ENCODE measurements at regions not wholly inside any gene's neighbourhood (a gene's known extent, or its start where the extent isn't known, plus 50 kb on each side); places are given as distances from the start of the nearest gene placed in this dataset.
A peak's percentile ranks its signal among the peaks of the same experiment; 100 is the strongest.
"Not testable (repeated sequence)": the region's sequence is repeated elsewhere in the genome, so short reads cannot be mapped to it uniquely, and the experiment has no call there.

DNA sequence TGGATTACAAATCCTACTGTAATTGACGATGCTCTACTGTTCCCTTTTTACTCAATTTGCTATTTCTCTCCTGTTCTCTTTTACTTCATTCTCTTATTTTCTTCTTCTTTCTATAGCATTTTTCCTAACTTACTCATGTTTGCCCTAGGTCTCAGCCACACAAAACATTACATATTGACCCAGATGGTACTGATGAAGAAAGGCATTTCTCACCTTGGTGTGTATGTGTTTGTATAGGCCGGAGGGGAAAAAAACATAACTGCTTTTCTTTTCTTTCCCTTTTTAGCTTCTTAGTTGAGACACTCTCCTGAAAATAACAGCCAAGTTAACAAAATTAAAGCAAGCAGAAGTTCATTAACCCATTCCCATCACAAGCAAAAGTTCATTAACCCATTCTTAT lies 1019.8 kb upstream of the CDH18 start:
- DNase-seq: no peak

DNA sequence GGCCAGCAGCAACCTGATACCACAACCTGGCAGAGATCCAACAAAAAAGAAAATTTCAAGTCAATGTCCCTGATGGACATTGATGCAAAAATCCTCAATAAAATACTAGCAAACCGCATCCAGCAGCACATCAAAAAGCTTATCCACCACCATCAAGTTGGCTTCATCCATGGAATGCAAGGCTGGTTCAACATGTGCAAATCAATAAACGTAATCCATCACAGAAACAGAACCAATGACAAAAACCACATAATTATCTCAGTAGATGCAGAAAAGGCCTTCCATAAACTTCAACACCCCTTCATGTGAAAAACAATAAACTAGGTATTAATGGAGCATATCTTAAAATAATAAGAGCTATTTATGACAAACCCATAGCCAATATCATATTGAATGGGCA lies 1000.9 kb upstream of the CDH18 start:
- DNase-seq: not testable (repeated sequence)

DNA sequence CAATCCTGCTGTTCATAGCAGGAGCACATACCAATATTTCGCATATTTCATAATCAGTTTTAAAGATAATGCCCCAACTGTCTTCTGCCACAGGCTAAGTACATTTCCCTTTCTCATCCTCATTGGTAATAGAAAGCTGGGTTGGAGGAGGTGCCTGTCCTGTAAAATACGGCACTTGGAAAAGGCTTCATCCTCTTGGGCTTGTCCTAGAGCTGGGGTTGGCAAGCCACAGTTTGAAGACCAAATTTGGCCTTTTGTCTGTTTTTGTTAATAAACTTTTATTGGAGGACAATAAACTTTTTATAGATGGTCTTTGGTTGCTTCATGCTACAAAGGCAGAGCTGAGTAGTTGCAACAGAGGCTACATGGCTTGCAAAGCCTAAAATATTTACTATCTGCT lies 997.8 kb upstream of the CDH18 start:
- no peak for DNase-seq

DNA sequence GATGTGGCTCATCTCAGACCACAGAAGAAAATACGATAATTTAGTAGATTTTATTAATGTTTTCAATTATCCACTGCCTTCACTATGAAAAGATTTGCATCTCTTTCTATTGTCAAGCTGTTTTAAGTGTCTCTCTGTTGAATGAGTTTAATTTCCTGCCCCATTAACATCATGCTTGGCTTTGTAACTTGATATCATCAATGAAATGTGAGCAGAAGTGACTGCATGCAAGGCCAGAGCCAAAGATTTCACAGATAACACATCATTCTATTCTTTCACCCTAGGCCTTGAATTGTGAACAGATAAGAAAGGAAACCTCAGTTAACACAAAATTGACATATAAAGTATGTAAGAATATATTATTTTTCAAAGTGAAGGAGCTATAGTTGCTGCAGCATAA lies 986.4 kb upstream of the CDH18 start:
- DNase-seq: peak; percentile 86

DNA sequence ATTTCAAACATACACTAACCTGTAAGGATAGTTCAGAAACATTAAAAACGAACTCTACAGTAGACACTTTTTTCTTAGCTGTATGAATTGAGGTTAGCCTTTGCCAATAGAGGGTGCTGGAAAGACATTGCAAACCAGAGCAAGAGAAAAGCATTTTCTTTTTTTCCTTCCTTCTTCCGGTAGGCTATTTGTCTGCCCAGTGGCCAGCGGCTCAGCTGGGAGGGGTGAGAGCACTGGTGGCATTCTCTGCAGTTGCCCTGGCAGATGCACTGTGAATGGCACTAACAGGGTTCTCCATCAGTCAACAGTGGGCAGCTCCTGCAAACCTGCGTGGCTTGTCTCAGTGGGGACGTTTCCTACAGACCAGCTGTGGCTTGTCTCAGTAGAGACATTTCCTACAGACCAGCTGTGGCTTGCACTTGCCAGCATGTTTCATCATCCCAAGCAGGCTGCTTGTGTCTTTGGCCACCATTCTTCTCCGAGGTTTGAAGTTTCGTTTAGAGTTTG lies 984.5 kb upstream of the CDH18 start:
- no peak for DNase-seq

DNA sequence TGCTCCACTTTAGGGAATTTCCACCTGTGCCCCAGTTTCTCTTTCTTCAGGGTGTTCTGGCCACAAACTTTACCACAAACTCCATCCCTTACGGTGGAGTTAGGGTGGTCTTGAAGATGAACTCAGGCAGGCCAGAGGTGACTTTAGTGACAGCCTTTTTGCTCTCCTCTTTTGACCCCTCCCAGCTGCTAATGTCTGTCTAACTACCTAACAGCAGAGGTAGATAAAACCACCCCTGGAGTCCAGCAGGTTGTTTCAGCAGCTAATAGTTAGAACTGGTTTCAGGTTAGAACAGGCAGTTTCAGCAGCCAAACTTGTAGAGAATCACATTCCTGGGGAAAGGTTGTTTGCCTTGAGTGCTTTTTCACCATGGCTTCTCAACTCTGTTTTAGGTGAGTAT lies 971.3 kb upstream of the CDH18 start:
- no peak for DNase-seq

DNA sequence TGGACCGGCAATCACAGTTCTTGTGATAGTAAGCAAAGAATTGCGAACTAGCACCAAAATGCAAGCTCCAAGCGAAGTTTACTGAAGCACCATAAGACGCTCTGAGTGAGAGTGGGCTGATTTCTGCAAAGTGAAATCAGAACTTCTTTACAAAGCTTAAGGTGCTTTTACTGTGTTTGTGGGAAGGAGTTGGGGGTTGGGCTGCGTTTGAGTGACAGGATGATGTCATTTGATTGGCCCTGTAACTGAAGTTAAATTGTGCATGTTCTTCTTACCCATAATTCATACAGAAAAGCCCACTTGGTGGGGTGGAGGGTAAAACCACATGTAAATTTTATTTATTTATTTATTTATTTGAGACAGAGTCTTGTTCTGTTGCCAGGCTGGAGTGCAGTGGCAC lies 970.6 kb upstream of the CDH18 start:
- no peak for DNase-seq

DNA sequence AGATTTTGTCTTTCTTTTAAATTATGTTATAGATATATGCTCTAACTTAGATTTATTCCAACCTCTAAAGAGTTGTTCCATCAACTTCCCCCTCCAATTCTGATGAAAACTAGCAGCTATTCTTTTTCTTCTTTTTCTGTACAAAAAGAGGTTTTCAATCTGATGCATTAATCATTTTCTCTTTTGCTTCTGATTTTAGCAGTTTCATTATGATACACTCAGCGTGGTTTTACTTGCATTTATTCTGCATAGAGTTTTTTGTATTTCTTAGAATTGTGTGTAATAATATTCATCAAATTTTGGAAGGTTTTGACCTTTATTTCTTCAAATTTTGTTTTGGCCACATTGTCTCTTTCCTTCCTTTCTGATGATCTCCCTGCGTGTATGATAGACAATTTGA lies 968.1 kb upstream of the CDH18 start:
- no peak for DNase-seq

DNA sequence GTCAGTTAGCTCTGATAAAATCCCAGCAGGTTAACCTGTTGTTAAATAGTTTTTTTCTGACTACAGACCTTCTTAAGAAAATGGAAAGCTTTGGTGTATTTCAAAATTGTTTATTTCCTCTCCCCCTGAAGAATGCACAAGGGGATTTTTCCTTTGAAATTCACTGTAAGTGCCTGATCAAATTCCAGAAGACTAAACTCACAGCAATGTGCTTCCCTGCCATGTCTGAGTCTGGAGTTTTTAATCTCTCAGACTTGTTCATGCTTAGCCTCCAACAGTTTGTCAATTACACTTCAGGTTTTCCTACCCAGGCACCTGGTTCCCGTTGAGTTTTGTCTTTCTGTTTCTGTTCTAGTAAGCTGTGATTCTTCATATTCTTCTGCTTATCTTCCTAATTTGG lies 961.6 kb upstream of the CDH18 start:
- DNase-seq: no peak

DNA sequence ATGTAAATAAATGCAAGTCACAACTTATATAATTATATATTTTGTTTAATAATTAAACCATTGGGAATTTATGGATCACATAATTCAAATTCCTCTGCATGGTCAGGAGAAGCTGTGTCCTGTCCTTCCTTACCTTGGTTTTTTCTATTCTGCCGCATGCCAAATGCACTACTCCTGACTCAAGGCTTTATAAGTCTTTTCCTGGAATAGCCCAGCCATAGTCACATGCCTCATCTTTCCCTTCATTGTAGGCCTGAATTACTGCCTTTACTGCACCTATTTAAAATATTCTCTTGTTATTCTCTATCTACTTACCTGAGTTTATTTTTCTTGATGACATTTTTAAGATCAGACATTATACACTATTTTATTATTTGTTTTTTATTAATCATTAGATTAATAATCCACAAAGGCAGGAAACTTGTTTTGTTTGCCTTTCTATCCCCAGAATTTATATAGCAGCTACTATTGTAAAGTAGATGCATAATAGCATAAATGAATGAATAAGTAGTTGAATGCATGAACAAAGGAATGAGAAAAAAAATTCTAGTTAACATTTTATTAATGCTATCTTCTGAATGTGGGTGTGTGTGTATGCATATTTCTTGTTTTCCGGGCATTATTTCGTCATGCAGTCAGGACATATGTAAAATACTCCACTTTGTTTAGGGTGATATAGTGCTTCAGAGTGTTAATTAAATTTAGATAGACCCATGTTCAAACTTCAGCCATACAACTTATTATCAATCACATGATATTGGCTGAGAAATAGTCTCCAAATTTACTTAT lies 955.4 kb upstream of the CDH18 start:
- DNase-seq: not testable (repeated sequence)

DNA sequence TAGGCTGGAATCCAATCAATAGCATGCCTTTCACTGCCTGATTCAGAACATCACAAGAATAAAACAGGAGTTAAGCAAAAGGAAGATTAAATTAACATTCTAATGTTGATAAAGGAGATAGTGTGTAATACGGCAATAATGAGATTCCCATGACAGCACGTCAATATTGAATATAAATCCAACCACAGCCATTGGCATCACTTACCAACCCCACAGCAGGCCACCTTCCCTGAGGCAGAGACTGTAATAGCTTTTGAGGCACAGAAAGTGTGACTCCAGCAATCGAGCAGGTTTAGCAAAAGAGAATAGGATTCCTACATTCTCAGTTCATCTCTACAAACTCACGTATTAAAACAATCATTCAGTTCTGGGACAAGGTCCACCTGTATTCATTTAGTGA lies 954.6 kb upstream of the CDH18 start:
- not testable (repeated sequence) for DNase-seq

DNA sequence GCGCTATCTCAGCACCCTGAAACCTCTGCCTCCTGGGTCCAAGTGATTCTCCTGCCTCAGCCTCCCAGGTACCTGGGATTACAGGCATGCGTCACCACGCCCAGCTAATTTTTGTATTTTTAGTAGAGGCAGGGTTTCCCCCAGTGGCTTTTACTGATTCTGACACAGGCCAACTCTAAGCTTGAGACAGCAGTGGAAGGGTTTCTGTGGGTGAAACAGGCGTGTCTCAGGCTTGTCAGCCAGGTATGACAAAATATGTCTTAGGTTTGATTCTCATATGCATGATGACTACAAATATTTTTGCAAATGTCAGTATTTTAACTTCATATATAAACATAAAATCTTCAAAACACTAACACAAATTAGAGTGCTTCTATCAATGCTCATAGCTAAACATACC lies 952.8 kb upstream of the CDH18 start:
- not testable (repeated sequence) for DNase-seq

DNA sequence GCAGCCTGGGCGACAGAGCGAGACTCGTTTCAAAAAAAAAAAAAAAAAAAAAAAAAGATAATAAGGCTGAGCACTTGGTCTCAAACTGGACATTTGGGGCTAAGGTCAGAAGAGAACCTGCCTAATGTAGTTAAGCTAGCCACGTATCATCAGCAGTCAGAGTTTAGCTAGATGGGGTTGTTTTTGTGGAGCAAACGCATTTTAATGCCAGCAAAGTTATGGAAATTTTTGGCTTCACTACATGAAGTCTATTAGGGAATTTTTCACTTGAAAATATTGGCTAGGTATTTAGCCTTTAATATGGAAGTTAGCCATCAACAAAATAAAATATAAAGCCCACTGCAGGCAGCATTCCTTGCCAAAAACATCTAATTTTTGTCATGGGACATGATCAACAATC lies 902.9 kb upstream of the CDH18 start:
- not testable (repeated sequence) for DNase-seq

DNA sequence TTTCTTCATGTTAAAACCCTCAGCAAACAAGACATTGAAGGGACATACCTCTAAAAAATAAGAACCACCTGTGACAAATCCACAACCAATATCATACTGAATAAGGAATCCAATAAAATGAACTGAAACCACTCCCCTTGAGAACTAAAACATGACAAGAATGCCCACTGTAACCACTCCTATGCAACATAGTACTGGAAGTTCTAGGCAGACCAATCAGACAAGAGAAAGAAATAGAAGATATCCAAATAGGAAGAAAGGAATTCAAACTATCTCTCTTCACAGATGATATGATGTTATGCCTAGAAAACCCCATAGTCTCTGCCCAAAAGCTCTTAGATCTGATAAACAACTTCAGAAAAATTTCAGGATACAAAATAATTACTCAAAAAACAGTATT lies 887.7 kb upstream of the CDH18 start:
- DNase-seq: not testable (repeated sequence)

DNA sequence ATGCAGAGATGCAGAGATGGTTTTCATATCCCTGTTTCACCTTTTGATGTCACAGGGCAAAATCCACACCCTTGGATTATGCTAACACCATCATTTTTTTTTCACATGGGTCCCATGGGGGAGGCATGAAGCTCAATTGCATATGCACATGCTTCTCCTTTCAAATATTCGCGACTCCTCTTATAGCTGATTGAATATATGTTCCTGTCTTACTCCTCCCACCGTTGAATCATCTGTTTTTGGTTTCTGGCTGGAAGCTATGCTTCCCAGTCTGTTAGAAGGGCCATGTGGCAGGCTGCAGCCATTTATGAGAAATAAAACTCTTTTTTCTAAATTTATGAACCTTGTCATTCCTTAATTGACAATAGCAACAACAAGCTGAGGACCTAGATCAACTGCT lies 877.9 kb upstream of the CDH18 start:
- DNase-seq: not testable (repeated sequence)

DNA sequence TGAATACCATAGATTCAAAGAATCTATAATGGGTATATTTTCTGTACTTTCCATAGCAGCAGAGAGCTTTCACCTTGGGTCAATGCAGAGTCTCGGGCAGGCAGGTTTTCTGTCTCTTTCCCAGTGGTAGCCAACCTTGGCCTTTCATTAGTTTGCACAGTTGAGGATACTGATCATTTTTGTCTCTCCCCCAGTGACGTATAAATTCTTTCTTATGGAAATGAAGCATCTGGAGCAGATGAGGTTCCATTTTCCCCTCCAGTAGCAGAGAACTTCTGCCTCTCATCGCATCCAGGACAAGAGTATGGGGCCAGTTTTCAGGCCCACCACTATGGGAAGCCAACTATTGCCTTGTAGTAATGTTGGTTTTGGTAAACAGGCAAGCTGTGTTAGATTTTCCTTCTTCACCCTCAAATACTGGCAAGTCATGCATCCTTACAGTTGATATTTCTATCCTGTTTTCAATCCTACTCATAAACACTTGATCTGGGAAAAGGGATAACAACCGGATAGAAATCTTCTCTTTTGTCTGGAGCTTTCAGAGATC lies 845.2 kb upstream of the CDH18 start:
- DNase-seq: no peak

DNA sequence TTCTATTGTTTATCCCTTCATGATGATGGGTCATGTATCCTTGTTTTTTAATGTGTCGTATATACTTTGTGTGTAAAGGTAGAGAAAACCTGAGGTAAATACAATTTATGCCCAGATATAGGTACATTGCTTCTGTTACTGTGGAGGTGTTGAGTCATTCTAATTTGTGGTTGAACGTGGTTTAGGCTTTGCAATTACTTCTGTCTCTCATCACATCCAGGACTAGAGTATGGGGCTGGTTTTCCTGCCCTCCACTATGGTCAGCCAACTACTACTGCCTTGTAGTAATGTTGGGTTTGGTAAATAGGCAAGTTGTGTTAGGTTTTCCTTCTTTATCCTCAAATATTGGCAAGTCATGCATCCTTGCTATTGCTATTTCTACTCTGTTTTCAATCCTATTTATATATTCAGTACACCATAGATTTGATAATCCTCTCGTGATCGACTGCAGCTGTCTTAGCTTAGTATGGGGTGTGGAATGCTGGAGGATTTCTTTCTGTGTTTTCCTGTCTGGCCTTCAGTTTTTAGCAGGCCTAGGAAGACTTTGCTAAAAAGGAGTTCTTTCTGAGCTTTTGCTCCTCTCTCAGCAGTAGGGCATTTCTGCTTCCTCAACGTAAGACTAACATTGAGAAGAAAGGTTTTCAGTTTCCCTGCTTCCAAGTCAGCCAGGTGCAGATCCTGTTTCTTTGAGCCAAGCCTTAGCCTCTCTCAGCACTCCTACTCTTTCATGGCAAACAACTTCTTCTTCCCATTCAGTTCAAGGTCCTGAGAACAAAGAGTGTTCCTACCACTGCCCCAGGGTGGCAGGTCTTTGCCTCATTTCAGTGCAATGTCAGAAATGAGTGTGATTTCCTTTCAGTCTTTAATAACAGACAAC lies 844.4 kb upstream of the CDH18 start:
- no peak for DNase-seq

DNA sequence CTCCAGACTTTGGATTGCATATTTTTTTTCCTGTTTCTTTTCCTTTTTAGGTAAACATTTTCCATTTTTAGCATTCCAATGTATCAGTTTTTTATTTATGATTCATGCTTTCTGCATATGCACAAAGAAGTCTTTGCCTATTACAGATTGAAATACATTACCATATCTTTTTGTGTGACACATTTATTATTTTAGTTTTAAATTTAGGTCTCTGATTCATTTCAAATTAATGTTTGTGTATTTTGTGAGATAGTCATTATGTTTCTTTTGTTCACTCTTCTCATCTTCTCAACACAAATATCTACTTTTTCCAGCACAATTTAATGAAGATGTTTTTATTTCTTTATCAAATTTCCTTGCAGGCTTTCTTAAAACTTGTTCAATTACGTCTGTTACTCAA lies 838.0 kb upstream of the CDH18 start:
- DNase-seq: not testable (repeated sequence)

DNA sequence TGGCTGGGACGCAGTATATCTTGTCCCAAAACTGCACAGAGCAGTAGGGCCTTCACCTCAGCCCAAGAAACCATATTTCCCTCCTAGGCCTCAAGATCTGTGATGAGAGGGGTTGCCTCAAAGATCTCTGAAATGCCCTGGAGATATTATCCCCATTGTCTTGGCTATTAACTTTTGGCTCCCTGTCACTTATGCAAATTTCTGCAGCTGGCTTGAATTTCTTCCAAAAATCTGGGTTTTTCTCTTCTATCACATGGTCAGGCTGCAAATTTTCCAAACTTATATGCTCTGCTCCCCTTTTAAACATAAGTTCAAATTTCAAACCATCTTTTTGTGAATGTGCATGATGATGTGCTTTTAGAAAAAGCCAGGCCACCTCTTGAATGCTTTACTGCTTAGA lies 809.2 kb upstream of the CDH18 start:
- DNase-seq: not testable (repeated sequence)

DNA sequence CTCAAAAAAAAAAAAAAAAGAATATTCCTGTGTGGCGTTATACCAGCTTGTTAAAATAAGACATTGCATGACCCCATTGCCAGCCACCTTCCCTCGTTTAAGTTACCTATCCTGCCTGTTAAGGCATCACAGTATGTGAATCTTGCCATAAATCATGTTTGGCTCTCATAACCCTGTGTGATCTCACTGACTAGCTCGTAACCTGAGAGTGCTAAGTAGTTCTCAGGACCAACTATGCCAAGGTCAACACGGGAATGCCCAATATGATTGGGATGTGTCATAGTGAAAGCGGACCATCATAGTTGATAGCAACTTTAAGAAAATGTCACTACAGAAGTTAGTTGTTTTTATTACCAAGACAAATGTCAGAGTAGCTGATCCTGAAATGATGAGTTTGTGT lies 796.8 kb upstream of the CDH18 start:
- DNase-seq: not testable (repeated sequence)

DNA sequence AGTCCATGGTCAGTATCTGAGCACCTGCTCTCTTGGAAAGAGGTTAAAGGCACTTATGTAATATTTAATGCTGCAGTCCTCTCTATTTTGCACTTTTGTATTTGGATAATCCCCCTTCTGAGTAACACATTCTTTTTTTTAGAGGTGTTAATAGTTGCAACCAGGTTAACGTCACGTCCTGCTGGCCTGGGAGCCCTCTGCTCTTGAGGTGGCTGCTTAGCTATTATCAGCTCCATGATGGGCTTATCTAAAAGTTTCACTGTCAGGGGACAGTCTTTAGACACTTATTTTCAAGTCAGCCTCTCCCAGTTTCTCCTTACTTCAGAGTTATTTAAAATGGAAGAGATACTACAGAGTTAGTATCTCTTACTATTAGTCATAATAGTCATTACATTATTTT lies 795.5 kb upstream of the CDH18 start:
- not testable (repeated sequence) for DNase-seq

DNA sequence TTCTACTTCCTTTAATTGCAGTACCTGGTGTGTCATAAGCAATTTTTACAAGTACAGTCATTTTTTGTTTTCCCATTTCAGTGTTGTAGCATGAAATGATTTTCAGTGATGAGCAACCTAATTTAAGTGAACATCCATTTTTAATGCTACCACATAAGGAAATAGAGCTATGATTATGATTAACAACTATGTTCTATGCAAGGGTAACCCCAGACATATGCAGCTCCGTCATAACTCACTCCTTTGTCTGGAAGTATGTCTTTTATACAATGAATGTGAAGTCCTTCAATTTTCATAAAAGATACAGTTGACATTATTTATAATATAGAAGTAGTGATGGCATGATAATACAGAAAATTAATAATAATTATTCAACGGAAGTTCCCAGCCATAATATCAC lies 783.3 kb upstream of the CDH18 start:
- DNase-seq: not testable (repeated sequence)

DNA sequence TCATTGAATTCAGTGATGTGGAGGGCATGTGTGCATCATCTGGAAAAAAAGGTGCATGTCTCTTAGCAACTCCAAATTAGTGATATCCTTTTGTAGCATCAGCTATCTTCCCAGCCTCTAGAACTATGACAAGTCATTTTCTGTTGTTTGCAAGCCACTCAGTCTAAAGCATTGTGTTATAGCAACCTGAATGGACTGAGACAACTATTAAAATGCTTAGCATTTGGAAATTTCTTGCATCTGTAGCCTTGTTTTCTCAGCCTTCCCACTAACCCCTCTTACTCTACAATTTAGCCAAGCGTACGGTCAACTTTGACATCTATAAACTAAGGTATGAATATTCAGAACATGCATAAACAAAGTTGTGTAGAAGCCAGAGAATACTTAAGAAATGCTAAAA lies 777.1 kb upstream of the CDH18 start:
- not testable (repeated sequence) for DNase-seq

DNA sequence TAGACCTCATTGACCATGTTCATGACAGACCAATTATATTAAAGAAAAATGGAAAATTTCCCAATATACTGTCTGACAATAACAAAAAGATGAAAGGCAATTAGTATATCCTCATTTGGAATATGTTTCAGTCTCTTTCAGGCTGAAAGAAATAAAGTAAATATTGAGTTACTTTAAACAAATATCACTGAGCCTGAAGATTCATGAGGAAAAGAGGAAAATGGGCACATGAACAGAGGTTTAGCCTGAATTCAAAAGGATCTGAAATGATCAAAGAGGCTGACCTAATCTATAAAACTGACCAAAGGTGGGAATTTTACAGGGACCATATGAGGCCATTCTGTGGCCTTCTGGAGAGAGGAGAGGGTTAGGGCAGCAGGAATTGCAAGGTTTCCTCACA lies 771.5 kb upstream of the CDH18 start:
- DNase-seq: not testable (repeated sequence)
